Umbilical cord (tissue), 1 donor: ENCODE measurements at regions not wholly inside any gene's neighbourhood (a gene's known extent, or its start where the extent isn't known, plus 50 kb on each side); places are given as distances from the start of the nearest gene placed in this dataset.
"Not testable (repeated sequence)": the region's sequence is repeated elsewhere in the genome, so short reads cannot be mapped to it uniquely, and the experiment has no call there.

Source experiments
- DNase-seq: peaks from one replicate; pipeline ENCODE4 v3.0.0-alpha.2; 2015; ENCODE audit warnings: low spot score

DNA sequence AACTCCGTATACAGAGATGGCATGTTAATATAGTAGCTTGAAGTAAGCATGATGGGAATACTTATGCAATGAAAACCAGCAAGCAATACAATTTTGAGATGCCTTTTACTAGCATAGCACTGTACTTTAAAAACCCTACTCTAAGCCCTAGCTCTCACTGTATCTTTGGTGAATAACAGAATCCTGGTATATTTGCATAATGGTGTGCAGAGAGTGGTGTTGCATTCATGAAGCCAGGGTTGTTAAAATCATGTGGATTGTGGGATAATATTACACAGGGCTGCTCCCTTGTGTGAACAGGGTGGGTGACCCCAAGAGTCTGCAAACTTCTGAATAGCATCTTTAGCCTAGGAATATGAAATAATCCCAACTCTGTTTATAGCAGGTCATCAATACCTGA, 105.2 kb upstream of the BMP2 start:
- no peak for DNase-seq

DNA sequence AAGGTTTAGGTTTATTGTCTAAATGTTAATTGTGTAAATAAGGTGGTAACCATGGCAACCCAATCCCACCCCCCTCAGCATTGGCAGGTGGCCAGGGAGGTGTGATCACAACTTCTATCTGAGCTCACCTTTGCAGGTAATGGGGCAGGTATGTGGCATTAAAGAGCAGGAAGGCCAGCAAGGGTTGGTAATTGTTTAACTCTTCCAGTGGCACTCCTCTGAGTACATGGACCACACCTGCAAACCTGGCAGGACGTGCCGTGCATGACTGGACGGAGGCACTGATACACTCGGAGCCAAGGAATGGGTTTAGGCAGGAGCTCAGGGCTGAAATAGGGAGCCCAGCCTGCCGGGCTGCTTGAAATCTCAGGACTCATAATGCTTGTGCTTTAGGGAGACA, 107.0 kb upstream of the BMP2 start:
- no peak for DNase-seq

DNA sequence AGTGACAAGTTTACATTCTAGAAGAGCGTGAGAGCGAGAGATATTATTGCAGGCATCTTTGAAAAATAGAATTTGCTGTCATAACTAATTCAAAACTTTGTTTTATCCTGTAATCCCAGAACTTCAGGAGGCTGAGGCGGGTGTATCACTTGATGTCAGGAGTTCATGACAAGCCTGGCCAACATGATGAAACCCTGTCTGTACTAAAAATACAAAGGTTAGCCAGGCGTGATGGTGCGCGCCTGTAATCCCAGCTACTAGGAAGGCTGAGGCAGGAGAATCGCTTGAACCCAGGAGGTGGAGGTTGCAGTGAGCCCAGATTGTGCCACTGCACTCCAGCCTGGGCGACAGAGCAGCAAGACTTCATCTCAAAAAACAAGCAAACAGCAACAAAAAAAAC, 108.6 kb upstream of the BMP2 start:
- DNase-seq = not testable (repeated sequence)

DNA sequence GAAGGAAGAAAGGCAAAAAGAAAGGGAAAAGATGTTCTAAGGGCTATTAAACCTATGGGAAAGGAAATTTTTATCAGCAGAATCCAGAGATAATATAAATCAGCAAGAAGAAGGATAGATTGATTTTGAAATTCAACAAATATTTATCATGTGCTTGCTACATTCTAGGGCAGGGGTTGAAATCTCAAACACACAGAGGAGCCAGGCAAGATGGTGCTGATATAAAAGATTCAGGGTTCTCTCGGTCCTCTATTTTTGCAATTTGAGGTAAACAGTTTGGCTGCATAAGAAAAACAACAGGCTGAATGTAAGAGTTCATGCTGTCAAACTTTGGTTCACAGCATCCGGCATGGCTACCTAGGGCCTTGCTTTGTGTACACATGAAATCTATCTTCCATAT, 109.6 kb upstream of the BMP2 start:
- DNase-seq = no peak

DNA sequence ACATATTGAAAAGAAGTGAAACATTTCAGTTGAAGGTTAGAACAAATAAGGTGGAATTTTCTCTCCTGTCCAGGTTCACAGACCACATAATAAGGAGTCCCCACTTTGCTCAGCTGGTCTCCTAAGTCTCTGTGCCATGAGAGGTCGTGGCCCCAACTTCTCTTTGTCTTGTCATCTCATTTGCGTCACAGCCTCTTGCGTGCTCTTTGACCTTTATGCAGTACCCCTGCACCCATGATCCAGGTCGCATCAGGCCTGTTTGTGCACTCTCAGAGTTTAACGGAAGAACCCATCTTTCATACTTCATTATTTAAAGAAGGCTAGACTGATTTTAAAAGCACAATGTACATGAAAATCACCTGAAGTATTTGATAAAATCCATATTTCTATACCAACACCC, 110.4 kb upstream of the BMP2 start:
- no peak for DNase-seq

DNA sequence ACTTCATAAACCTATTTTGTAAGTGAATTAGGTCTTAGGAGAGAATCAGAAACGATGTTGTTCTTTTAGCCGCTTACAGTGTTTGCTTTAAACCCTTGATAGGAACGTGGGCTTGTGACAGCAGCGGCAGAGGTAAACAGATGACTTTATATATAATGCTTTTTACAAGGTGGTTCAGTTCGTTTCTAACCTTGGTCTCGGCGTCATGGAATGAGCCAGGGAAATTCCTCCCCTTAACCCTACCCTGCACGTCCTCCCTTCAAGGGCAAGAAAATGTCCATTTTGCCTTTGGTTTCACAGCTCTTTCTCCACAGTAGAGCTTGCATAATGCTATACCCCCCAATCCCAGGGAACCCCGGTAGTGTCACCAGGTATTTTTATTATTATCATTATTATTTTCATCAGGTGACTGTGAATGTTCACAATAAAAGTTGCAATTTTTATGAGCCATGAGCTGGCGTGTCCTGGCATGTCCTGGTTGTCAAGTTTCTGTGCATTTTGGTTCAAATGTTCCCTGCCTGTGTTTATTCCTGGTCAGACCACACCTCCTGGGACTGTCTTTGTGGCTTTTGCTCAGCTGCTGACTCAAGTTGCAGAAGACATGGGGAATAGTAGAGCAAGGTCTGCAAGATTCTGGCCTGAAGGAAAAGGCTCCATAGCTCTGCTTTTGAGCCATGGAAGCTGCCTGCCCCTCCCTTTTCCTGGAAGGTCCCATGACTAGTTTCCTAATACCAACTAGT, 112.8 kb upstream of the BMP2 start:
- peak; percentile 19 for DNase-seq

DNA sequence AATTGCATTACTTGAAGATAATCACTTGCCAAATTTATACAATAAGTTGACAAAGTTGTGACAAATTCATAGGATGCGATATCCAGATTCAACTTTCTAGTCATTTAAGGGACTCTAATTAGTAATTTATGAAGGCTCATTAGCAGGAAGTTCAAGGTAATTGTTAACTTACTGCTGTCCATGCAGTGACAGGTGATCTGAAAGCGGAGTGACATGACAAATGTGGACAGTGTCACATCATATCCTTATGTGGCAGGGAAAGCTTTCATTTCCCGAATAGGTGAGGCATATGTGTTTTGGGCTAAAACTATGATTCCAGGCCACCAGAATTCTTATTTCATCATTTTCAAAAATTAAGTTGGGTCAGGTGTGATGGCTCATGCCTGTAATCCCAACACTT, 115.9 kb upstream of the BMP2 start:
- DNase-seq = no peak

DNA sequence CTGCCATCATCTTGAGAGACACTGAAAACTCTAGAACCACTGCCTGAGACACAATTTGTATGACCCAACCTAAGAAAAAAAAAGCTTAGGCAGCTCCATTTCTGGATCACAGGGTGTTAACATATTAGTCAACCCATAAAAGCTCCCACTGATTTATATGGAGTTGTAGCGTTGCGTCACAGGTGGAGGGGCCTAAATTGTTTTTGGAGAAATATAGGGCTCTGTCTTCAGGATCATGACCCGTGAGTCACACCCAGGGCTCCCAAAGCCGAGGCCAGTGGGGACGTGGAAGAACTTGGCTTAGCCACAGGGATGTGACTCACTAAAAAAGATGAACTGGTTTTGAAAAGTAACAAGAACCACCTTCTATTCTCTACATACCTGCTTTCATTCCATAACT, 116.5 kb upstream of the BMP2 start:
- DNase-seq = no peak

DNA sequence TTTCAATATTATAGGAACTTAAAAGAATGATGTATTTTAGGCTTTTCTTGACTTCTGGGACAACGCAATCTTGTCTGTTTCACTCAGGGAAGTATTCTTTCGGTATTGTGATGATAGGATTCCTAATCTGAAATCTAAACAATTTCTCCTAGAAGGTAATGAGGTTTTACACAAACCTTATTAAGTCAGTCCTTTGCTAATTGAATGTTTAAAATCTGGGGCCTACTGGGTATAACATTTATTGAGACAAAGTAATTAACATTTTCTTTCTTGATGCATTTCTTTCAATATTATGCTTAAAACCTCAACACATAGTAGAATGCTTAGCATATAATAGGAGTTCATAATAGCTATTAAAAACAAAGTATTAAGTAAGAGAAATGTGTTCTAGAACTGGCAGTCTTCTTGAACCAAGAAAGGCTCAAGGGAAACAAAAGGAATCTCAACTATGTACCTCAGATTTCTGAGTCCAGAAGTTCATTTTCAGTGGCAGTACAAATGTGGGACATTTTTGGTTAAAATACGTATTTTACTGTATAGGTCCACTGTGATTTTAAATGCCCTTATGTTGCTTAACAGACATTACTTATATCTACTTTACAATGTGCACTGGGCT, 121.4 kb upstream of the BMP2 start:
- DNase-seq = no peak

DNA sequence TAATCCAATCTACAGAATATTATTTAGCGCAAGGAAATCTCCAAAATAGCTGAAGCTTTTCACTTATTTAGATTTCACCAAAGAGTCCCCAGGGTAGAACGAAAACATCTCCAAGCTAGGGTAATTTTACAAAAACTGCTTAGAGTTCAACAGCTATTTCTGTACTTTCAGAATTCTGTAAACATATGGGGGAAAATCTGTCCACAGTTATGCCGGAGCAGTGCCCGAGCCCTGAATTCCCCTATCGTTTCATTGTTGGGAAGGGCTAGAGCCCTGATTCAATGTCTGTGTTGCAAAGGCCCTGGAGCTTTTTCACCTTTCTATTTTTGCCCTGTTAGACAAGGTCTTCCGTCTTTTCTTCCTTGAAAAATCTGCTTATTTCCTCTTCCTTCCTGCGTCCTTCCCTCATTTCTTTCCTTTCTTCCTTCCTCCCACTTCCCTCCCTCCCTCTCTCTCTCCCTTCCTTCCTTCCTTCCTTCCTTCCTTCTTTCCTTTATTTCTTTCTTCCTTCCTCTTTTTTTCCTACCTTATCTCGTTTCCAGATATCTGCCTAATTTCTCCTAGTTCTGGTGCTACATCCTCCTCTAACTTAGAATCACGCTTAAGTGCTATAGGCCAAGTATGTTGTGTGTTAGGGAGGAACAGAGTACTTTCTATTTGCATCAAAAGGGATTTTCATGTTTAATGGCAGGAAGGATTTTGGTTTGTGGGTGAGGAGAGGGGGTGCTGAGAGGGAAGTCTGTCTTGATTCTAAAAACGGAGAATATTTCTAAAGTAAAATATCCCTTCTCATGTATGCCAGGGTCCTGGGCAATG, 122.5 kb upstream of the BMP2 start:
- DNase-seq = no peak

DNA sequence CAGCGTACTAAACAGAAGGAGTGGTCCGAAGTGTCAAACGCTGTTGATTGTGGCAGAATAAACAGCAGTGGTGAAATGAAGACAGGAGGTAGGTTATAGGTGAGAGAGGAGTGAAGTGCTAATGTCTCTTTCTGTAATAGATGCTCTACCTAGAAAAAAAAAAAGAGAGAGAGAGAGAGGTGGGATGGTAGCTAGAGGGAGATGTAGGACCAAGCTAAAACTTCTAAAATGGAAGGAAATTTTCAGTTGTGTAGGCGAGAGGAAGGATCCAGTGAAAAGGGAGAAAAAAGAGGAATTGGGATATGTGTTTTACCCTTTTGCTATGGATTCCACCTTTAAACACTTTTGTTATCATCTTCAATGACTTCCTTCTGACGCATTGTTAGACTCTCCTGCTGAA, 126.5 kb upstream of the BMP2 start:
- DNase-seq = no peak

DNA sequence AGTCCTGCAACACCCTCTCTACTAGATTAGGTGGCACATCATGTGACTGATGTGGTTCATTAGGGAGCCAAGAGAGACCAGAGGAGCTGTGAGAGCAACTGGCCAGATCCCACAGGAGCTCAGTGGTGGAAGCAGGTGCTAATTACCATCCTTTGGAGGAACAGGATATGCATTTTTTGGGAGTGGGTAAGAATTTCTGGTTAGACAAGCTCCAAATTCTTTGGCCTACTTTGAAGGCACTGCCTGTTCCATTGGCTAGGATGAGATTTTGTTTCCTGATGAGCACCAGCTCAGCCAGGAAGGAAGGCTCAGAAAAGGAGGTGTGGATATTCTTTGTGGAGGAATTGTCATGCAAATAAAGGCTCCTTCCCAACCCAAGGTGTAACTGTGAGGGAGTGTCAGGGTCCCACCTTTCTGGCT, 130.3 kb upstream of the BMP2 start:
- no peak for DNase-seq

DNA sequence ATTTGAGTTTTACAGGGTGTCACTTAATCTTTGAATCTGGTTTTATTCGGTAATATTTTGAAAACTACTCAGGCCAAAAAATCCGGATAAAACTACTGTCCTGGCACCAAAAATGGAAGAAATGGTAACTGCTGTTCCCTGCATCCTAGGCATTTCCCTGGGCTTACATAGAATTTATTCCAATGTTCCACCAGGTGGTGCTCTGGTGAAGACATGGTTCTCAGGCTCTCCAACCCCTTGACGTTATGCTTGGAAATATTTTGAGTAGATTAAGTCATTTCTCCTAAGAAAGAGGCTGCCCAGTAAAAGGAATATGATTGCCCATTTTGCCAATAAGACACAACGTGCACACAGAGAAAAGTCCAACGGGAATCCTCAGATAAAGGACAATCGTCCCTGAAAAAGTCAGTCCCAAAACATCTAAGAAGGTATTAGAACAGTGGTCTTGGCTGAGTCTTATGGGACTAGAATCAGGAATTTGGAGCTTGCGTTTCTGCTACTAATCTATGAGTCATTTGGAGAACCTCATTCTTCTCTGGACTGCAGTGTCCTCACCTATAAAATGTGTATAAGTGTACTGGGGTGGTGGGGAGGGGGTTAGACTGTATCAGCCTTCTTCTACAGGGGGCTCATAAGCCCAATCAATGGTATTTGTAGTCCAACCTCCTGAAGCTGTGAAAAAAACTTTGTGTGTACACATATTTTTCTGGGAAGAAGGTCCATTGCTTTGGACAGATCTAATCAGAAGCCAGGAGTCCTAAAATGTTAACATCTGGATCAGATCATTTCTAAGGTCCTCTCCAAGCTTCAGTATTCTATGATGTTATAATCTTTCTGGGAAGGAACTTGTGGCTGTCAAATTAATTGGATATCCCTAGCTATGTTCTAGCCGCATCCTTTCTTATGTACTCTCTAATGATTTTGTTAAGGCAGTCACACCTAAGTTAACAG, 131.0 kb upstream of the BMP2 start:
- DNase-seq = peak; percentile 77

DNA sequence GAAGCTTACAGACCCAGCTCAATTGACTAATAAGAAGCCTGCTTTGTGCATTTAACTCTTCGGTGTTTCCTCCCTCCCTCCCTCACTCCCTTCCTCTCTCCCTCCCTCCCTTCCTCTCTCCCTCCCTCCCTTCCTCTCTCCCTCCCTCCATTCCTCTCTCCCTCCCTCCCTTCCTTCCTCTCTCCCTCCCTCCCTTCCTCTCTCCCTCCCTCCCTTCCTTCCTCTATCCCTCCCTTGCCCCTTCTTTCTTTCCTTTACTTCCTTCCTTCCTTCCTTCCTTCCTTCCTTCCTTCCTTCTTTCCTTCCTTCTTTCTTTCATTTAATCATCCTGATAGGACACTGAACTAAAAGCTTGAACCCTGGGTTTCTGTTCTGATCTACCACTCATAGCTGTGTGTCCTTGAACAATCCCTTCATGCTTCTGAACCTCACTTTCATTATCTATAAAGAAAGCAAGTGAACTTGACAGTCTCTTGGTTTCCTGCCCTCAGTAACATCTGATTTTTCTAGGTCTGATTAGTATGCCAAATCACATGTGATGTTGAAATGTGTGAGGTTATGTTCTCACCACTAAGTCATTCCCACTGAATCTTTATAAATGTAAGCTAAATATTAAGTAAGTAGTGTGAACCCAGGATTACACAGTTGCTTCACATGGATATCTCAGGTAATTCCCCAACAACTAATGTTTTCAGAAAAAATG, 132.3 kb upstream of the BMP2 start:
- DNase-seq = no peak

DNA sequence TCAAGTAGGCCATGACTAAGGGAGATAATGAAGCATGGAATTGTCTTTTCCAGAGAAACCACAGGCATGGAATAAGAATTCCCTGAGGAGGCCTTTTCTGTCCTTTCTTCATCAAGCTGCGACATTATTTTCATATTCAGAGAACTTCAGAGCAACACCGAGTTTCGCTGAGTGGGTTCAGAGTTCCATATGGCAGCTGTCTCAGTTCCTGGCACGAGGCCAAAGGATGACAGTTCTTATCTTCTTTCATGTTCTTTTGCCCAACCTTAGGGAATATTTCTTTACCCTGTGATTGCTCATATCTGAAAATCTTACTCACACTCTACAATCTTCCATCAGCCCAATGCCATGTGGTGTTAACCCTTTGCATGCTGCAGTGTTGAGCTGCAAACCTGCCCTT, 135.3 kb upstream of the BMP2 start:
- DNase-seq = peak; percentile 79

DNA sequence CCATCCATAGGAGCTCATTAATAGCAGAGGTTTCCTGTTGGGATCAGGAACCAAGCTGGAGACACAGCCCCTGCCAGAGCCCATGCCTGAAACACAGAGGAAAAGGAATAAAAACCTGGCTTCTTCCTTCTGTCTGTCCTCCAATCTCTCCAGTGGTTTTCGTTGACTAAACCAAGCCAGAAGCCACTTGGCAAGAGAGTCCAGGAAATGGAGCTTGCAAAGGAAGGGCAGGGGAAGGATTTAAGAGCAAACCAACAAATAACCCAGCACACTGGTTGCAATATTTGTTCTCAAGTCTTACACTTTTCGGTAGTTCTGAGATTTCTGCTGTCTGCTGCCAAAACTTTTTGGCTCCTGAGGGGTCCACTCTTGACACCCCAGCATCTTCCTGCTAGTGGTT, 137.0 kb upstream of the BMP2 start:
- DNase-seq = no peak

DNA sequence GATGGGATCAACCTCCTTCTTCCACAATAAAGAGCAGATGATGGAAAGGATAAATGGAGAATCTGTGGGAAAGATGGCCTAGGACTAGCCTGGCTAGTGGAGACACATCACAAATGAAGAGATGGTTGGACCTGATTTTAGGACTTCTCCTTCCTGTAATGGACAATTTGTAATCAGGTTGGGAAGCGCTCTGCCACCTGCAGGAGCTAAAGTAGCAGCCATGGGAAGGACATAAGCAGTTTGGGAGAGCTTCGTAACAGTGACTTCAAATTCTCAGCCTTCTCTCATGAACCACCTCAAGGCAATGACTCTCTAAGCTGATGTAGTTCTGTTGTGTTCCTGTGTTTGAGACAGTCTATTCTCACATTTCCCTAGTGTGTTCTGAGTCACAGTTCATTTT, 137.9 kb upstream of the BMP2 start:
- DNase-seq = no peak

DNA sequence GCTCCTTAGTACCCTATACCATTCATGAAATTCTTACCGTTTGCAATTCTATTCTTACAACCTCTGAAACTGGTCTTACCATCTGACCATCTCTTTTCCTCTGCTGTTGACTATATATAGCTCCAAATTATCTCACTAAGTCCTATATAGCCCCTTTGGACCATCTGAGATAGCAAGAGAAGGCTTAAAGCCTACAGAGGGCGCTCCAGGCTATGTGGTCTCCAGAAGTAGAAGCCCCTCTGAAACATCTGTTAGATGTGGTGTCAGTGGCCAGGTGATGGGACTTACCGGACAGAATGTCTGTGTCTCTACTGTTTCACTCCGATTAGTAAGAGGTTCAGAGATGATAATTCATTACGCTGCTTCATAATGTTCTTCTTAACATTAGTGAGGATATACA, 140.7 kb upstream of the BMP2 start:
- DNase-seq = no peak

DNA sequence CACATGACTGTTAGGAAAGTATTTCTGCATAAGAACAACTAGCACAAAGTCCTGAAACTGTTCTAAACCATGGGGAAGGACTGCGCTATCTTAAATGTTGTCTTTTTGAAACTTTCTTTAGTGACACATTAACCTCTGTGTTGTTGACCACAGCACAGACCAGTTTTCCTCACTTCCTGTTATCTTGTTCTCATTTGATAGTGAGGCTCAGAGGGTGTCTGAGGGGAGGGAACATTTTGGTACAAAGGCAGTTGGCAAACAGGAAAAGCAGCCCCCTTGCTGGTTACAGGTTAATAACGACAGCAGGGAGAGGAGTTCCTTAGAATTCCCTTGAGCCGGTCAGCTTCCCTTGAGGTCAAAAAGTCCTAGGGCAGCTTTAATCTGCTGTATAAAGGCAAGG, 143.5 kb upstream of the BMP2 start:
- no peak for DNase-seq

DNA sequence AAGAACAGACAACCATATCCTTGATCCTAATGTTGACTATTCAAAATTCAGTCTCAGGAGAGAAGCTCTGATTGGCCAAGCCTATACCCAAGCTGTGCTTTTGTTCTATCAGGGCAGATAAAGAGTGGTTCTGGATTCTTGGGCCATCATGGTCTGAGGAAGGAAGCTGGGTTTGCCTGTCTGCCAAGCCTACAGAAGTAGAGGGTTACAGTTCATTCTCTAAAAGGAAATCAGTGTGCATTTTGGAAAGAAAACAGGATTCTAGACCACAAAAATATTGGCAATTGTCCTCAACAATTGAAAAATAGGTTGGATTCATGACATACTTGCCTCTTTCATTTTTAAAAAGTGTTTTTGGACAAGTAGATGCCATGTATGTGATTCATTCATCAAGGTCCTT, 145.4 kb upstream of the BMP2 start:
- no peak for DNase-seq

DNA sequence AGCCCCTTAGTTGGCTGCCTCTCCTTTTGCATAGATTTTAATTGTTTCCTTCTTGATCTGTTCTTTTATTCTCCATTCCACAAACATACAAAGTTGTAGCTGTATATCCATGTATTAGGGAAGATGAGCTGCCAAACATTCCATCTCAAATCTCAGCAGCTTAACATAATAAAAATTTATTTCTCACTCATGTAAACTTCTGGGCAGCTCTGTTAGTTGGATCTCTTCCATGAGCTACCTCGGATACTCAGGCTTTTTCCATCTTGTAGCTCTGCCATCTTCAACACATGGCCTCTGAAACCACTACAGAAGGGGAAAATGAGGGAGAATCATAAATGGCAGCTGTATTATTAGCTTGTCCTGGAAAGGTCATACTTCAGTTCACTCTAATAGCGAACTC, 149.4 kb upstream of the BMP2 start:
- DNase-seq = peak; percentile 87
